ENCODE measurements at regions not wholly inside any gene's neighbourhood (a gene's known extent, or its start where the extent isn't known, plus 50 kb on each side); places are given as distances from the start of the nearest gene placed in this dataset.

- POLR2A ChIA-PET (ENCODE audit: unreplicated experiment), result no interaction called here
- BruUV-seq (replicated peaks), result no TSS peak
- H4K20me1 ChIP-seq (ENCODE audit: insufficient read depth), result no peaks in the 10 kb centered on the region
- H3K79me2 ChIP-seq (ENCODE audit: low read depth), result no peaks in the 10 kb centered on the region
- CTCF ChIA-PET, result no interaction called here
- H3K27ac ChIP-seq, result no peak overlapping the region
- DNase-seq, result no peak
- intact Hi-C loops (cut with micrococcal nuclease; ENCODE audit: unreplicated experiment), result no loop called here
- no peaks in the 10 kb centered on the region for H3F3A ChIP-seq (ENCODE audit: insufficient read depth, low read depth)
- H3K4me1 ChIP-seq (replicated peaks; ENCODE audit: insufficient read depth), result no peaks in the 10 kb centered on the region
- TF ChIP-seq EZH2 (IDR thresholded peaks at IDR 0.05; ENCODE audit: low read depth) (no peak), CTCF (conservative IDR thresholded peaks at IDR 0.05) (no peak)
- H3K4me2 ChIP-seq, result no peak overlapping the region
- no peaks in the 10 kb centered on the region for H3K9me3 ChIP-seq (ENCODE audit: insufficient read depth, low read depth)
- no peak overlapping the region for H2AFZ ChIP-seq
- H3K27me3 ChIP-seq (ENCODE audit: insufficient read depth, low read depth), result no peaks in the 10 kb centered on the region
- H3K9me2 ChIP-seq (ENCODE audit: insufficient read depth), result no peaks in the 10 kb centered on the region
- H3K36me3 ChIP-seq (ENCODE audit: low read depth), result no peaks in the 10 kb centered on the region
- no peak overlapping the region for H3K4me3 ChIP-seq
Observed at GRCh38 chr6:106827081-106827480, 147.4 kb downstream of the CD24 start.

GRCh38 chr6:106825156-106825555 lies 149.4 kb downstream of the CD24 start:
- no peak overlapping the region for H3K4me3 ChIP-seq
- DNase-seq, result no peak
- no peaks in the 10 kb centered on the region for H3K79me2 ChIP-seq (ENCODE audit: low read depth)
- POLR2A ChIA-PET (ENCODE audit: unreplicated experiment), result no interaction called here
- H3K27ac ChIP-seq, result no peak overlapping the region
- intact Hi-C loops (cut with micrococcal nuclease; ENCODE audit: unreplicated experiment), result no loop called here
- no peak overlapping the region for H3K4me2 ChIP-seq
- no peaks in the 10 kb centered on the region; the same call in 1 of the 2 replicates for H3K4me1 ChIP-seq (replicated peaks; ENCODE audit: insufficient read depth)
- no peak overlapping the region for H2AFZ ChIP-seq
- TF ChIP-seq EZH2 (IDR thresholded peaks at IDR 0.05; ENCODE audit: low read depth) (no peak), CTCF (conservative IDR thresholded peaks at IDR 0.05) (no peak)
- no peaks in the 10 kb centered on the region for H3K36me3 ChIP-seq (ENCODE audit: low read depth)
- CTCF ChIA-PET, result no interaction called here
- H4K20me1 ChIP-seq (ENCODE audit: insufficient read depth), result no peaks in the 10 kb centered on the region
- no peaks in the 10 kb centered on the region for H3K9me2 ChIP-seq (ENCODE audit: insufficient read depth)
- no TSS peak for BruUV-seq (replicated peaks)
- H3F3A ChIP-seq (ENCODE audit: insufficient read depth, low read depth), result no peaks in the 10 kb centered on the region
- no peaks in the 10 kb centered on the region for H3K9me3 ChIP-seq (ENCODE audit: insufficient read depth, low read depth)
- no peaks in the 10 kb centered on the region for H3K27me3 ChIP-seq (ENCODE audit: insufficient read depth, low read depth)

DNA sequence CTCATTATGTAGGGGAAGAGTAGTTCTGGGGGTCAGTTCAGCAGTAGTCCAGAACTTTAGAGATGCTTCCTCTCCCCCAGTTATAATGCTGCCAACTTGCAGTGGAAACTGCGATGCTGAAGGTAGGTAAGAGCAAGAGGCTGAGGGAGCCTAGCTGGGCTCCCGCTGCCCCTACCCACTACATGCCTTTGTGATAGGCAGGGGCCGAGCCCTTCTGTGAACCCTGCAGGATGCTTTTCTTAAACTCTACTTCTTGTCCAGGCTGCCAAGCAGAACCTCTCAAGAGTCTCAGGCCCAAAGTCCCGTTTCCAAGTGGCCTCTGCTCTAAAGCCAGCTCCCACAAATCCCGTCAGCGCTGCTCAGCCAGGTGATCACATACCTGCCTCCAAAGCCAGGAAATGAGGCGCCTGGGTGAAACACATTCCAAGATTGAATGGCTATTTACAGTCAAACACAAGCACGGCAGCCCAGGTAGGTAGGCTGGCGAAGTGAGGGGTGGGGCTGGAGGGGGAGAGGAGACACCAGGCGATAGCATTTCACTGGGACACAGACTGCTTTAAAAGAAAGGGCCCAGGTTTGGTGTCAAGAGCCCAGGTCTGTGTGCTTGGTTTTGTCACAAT lies 150.7 kb downstream of the CD24 start:
- no peaks in the 10 kb centered on the region; the same call in 1 of the 2 replicates for H3K4me1 ChIP-seq (replicated peaks; ENCODE audit: insufficient read depth)
- no peaks in the 10 kb centered on the region for H3K27me3 ChIP-seq (ENCODE audit: insufficient read depth, low read depth)
- no peak overlapping the region for H3K27ac ChIP-seq
- H2AFZ ChIP-seq, result no peak overlapping the region
- no peak overlapping the region for H3K4me3 ChIP-seq
- no peaks in the 10 kb centered on the region for H3K9me2 ChIP-seq (ENCODE audit: insufficient read depth)
- POLR2A ChIA-PET (ENCODE audit: unreplicated experiment), result no interaction called here
- H3F3A ChIP-seq (ENCODE audit: insufficient read depth, low read depth), result no peaks in the 10 kb centered on the region
- intact Hi-C loops (cut with micrococcal nuclease; ENCODE audit: unreplicated experiment), result no loop called here
- H4K20me1 ChIP-seq (ENCODE audit: insufficient read depth), result no peaks in the 10 kb centered on the region
- CTCF ChIA-PET, result interaction anchor here (0.7 kb wide), 1 partner anchor 186 kb away, joined by 6 read pairs; no protein-coding TSS in a partner anchor
- H3K79me2 ChIP-seq (ENCODE audit: low read depth), result no peaks in the 10 kb centered on the region
- no peaks in the 10 kb centered on the region for H3K36me3 ChIP-seq (ENCODE audit: low read depth)
- H3K4me2 ChIP-seq, result no peak overlapping the region
- H3K9me3 ChIP-seq (ENCODE audit: insufficient read depth, low read depth), result no peaks in the 10 kb centered on the region
- TF ChIP-seq CTCF (conservative IDR thresholded peaks at IDR 0.05) (no peak), EZH2 (IDR thresholded peaks at IDR 0.05; ENCODE audit: low read depth) (no peak)
- DNase-seq, result peak in 1 of 2 experiments; percentile 40
- no TSS peak for BruUV-seq (replicated peaks)

All from PC-9 (cell line).